ENCODE measurements at regions not wholly inside any gene's neighbourhood (a gene's known extent, or its start where the extent isn't known, plus 50 kb on each side); places are given as distances from the start of the nearest gene placed in this dataset. TPM values are rescaled to one million over a fixed set of nuclear protein-coding genes. Genes with fewer than 3 reads are reported as not detected.
"Not testable (repeated sequence)": the region's sequence is repeated elsewhere in the genome, so short reads cannot be mapped to it uniquely, and the experiment has no call there.

GRCh38 chr9:38130724-38131123 is 61.7 kb upstream of the SHB start:
- DNase-seq (ENCODE audit: low spot score) = no peak

- DNase-seq (ENCODE audit: low spot score) = no peak
Measured at GRCh38 chr9:38129366-38129765, 60.3 kb upstream of the SHB start.

GRCh38 chr9:38128752-38129270 is 59.8 kb upstream of the SHB start:
- DNase-seq (ENCODE audit: low spot score) = no peak

GRCh38 chr9:38127271-38127839 is 58.3 kb upstream of the SHB start:
- no peak for DNase-seq (ENCODE audit: low spot score)

- no peak for DNase-seq (ENCODE audit: low spot score)
Measured at GRCh38 chr9:38126730-38127129, 57.7 kb upstream of the SHB start.

- DNase-seq (ENCODE audit: low spot score) = no peak
Measured at GRCh38 chr9:38125889-38126288, 56.9 kb upstream of the SHB start.

- DNase-seq (ENCODE audit: low spot score) = not testable (repeated sequence)
Measured at GRCh38 chr9:38123359-38123758, 54.3 kb upstream of the SHB start.

GRCh38 chr9:38120961-38121360 is 51.9 kb upstream of the SHB start:
- DNase-seq (ENCODE audit: low spot score) = no peak

GRCh38 chr9:38119560-38120236 is 50.7 kb upstream of the SHB start:
- no peak for DNase-seq (ENCODE audit: low spot score)

- no peak for DNase-seq (ENCODE audit: low spot score)
Measured at GRCh38 chr9:38118862-38119438, 49.9 kb upstream of the SHB start.

Small RNA genes lying in the stretch of these regions (small RNA-seq; reads per million reads assigned to genes)
- gene RF00096 = not detected

Measured in HT-29 (cell line).